Pulmonary artery endothelial cell (primary cell): ENCODE measurements at regions not wholly inside any gene's neighbourhood (a gene's known extent, or its start where the extent isn't known, plus 50 kb on each side); places are given as distances from the start of the nearest gene placed in this dataset.

Source experiments
- DNase-seq: peaks from one replicate; pipeline ENCODE4 v3.0.0-alpha.2; 2011; ENCODE audit warnings: low read depth, low spot score

- DNase-seq, result no peak
Measured at GRCh38 chr7:131105799-131106680, 221.6 kb upstream of the MKLN1 start.

GRCh38 chr7:131106681-131107336, 220.9 kb upstream of the MKLN1 start:
- DNase-seq, result no peak

- DNase-seq, result peak; percentile 66
Measured at GRCh38 chr7:131107337-131108211, 220.1 kb upstream of the MKLN1 start.

- no peak for DNase-seq
Measured at GRCh38 chr7:131108212-131108940, 219.3 kb upstream of the MKLN1 start.

- DNase-seq, result no peak
Measured at GRCh38 chr7:131109011-131109758, 218.5 kb upstream of the MKLN1 start.

GRCh38 chr7:131109759-131110296, 217.8 kb upstream of the MKLN1 start:
- no peak for DNase-seq

- DNase-seq, result no peak
Measured at GRCh38 chr7:131110297-131111080, 217.2 kb upstream of the MKLN1 start.

GRCh38 chr7:131111081-131111576, 216.5 kb upstream of the MKLN1 start:
- peak; percentile 71 for DNase-seq

- no peak for DNase-seq
Measured at GRCh38 chr7:131111792-131112191, 215.9 kb upstream of the MKLN1 start.

- DNase-seq, result no peak
Measured at GRCh38 chr7:131112431-131112830, 215.2 kb upstream of the MKLN1 start.

- DNase-seq, result no peak
Measured at GRCh38 chr7:131115340-131115739, 212.3 kb upstream of the MKLN1 start.

- DNase-seq, result no peak
Measured at GRCh38 chr7:131117439-131117838, 210.2 kb upstream of the MKLN1 start.

- no peak for DNase-seq
Measured at GRCh38 chr7:131119381-131119780, 208.3 kb upstream of the MKLN1 start.

- DNase-seq, result no peak
Measured at GRCh38 chr7:131122394-131122793, 205.3 kb upstream of the MKLN1 start.

- DNase-seq, result no peak
Measured at GRCh38 chr7:131124001-131124629, 203.6 kb upstream of the MKLN1 start.

GRCh38 chr7:131124867-131125266, 202.8 kb upstream of the MKLN1 start:
- DNase-seq, result no peak

- no peak for DNase-seq
Measured at GRCh38 chr7:131130324-131130723, 197.4 kb upstream of the MKLN1 start.

- no peak for DNase-seq
Measured at GRCh38 chr7:131131012-131131745, 196.5 kb upstream of the MKLN1 start.
